Caco-2 (cell line): ENCODE measurements at regions not wholly inside any gene's neighbourhood (a gene's known extent, or its start where the extent isn't known, plus 50 kb on each side); places are given as distances from the start of the nearest gene placed in this dataset.

ENCODE experiments used
- BruUV-seq: library from RNA; stranded (reverse); fragments of 400-500 nt; replicated peaks from 2 replicates; lab custom pipeline; 2021; lab: Mats Ljungman, UMichigan
- CTCF ChIA-PET: fragments of 300-600 bp; sonication (Branson Sonifier 250); formaldehyde crosslinking; loops from one replicate; lab custom pipeline; 2022; ENCODE audit warnings: antibody characterized with exemption; lab: Charles Lee
- POLR2A ChIA-PET: fragments of 300-600 bp; sonication (Branson Sonifier 250); formaldehyde crosslinking; loops from one replicate; lab custom pipeline; 2022; ENCODE audit warnings: antibody characterized with exemption; lab: Charles Lee
- DNase-seq, 2 experiments: peaks; one replicate each; pipeline versions ENCODE4 v3.0.0 to v3.0.0-alpha.2; 2020 to 2022
- H3K27me3 ChIP-seq: replicated peaks from 2 replicates; pipeline ENCODE4 v1.6.0; 2011; ENCODE audit warnings: low read length; ENCODE audit not compliant: control insufficient read depth, insufficient read depth
- H3K36me3 ChIP-seq: 2 replicates; pipeline ENCODE4 v1.5.1; 2011; ENCODE audit warnings: low read length; ENCODE audit not compliant: control insufficient read depth, insufficient read depth
- H3K4me1 ChIP-seq: fragments of 250-450 bp; sonication (Bioruptor Pico); 2 replicates; pipeline ENCODE4 v1.5.1; 2020; ENCODE audit warnings: mild to moderate bottlenecking
- H3K4me3 ChIP-seq: 2 replicates; pipeline ENCODE4 v1.5.1; 2011; ENCODE audit warnings: low read depth, mild to moderate bottlenecking, control low read depth, low read length
- H3K9me3 ChIP-seq: fragments of 250-450 bp; sonication (Bioruptor Pico); 2 replicates; pipeline ENCODE4 v1.5.1; 2020; ENCODE audit warnings: mild to moderate bottlenecking, moderate library complexity
- H3K27ac Mint-ChIP-seq: one replicate; pipeline ENCODE4 v1.8.0; 2022; ENCODE audit warnings: mixed read lengths; ENCODE audit not compliant: unreplicated experiment
- H3K27me3 Mint-ChIP-seq: one replicate; pipeline ENCODE4 v1.8.0; 2022; ENCODE audit warnings: mixed read lengths; ENCODE audit not compliant: insufficient read depth, unreplicated experiment
- H3K36me3 Mint-ChIP-seq: one replicate; pipeline ENCODE4 v1.8.0; 2022; ENCODE audit warnings: mild to moderate bottlenecking, mixed read lengths; ENCODE audit not compliant: insufficient read depth, unreplicated experiment
- H3K4me1 Mint-ChIP-seq: one replicate; pipeline ENCODE4 v1.8.0; 2022; ENCODE audit warnings: low read depth, mixed read lengths; ENCODE audit not compliant: unreplicated experiment
- H3K4me3 Mint-ChIP-seq: one replicate; pipeline ENCODE4 v1.8.0; 2022; ENCODE audit warnings: mild to moderate bottlenecking, moderate library complexity, mixed read lengths; ENCODE audit not compliant: unreplicated experiment
- H3K9me3 Mint-ChIP-seq: one replicate; pipeline ENCODE4 v1.8.0; 2022; ENCODE audit warnings: mixed read lengths; ENCODE audit not compliant: unreplicated experiment
- CTCF ChIP-seq, 2 experiments: fragments of 200-600 bp in 1 of 2; IDR thresholded peaks; 1 replicate in 1 of 2; 2 replicates in 1 of 2; pipeline versions ENCODE4 v1.5.1 to v1.8.0; 2011 to 2022; ENCODE audit warnings: antibody characterized with exemption in 1 of 2, control low read depth in 1 of 2, inconsistent platforms in 1 of 2, low read depth in 1 of 2, low read length in 1 of 2, mild to moderate bottlenecking in 1 of 2, moderate library complexity in 1 of 2; ENCODE audit not compliant: insufficient read depth in 1 of 2, severe bottlenecking in 1 of 2, unreplicated experiment in 1 of 2
- intact Hi-C: fragments of 100-400 bp; cut with micrococcal nuclease; formaldehyde crosslinking; loops from one replicate; pipeline ENCODE4 v1.10.0; 2022; ENCODE audit not compliant: unreplicated experiment

- CTCF ChIA-PET = no interaction called here
- Mint-ChIP-seq H3K9me3 (no peaks in the 10 kb centered on the region), H3K27me3 (peaks cover 7% of the 10 kb centered on the region), H3K36me3 (no peaks in the 10 kb centered on the region), H3K27ac (no peak overlapping the region), H3K4me1 (no peaks in the 10 kb centered on the region), H3K4me3 (no peak overlapping the region)
- Histone ChIP-seq H3K27me3 (no peaks in the 10 kb centered on the region), H3K4me3 (no peak overlapping the region), H3K9me3 (no peaks in the 10 kb centered on the region), H3K4me1 (no peaks in the 10 kb centered on the region), H3K36me3 (no peaks in the 10 kb centered on the region)
- POLR2A ChIA-PET = no interaction called here
- no peak for DNase-seq
- intact Hi-C loops = no loop called here
- TF ChIP-seq CTCF (IDR thresholded peaks at IDR 0.05; ENCODE audit: insufficient read depth in 1 of 2, low read depth in 1 of 2, low read length in 1 of 2, severe bottlenecking in 1 of 2, unreplicated experiment in 1 of 2) = no peak
- BruUV-seq = no TSS peak
Observed at GRCh38 chr5:120926471-120926870, 462.4 kb downstream of the PRR16 start.

- Mint-ChIP-seq H3K4me3 (no peak overlapping the region), H3K27ac (no peak overlapping the region), H3K36me3 (no peaks in the 10 kb centered on the region), H3K9me3 (no peaks in the 10 kb centered on the region), H3K27me3 (peaks cover 9% of the 10 kb centered on the region), H3K4me1 (no peaks in the 10 kb centered on the region)
- no TSS peak for BruUV-seq
- no peak for TF ChIP-seq CTCF (IDR thresholded peaks at IDR 0.05; ENCODE audit: insufficient read depth in 1 of 2, low read depth in 1 of 2, low read length in 1 of 2, severe bottlenecking in 1 of 2, unreplicated experiment in 1 of 2)
- no peak for DNase-seq
- H3K27me3 ChIP-seq = no peaks in the 10 kb centered on the region
- ChIA-PET CTCF (no interaction called here), POLR2A (no interaction called here)
- no peaks in the 10 kb centered on the region for H3K9me3 ChIP-seq
- no peaks in the 10 kb centered on the region for H3K36me3 ChIP-seq
- H3K4me1 ChIP-seq = no peaks in the 10 kb centered on the region
- H3K4me3 ChIP-seq = no peak overlapping the region
- intact Hi-C loops = no loop called here
Observed at GRCh38 chr5:120927950-120928530, 463.9 kb downstream of the PRR16 start.

- ChIA-PET CTCF (no interaction called here), POLR2A (no interaction called here)
- BruUV-seq = no TSS peak
- H3K27ac Mint-ChIP-seq = no peak overlapping the region
- no peaks in the 10 kb centered on the region for H3K9me3 Mint-ChIP-seq
- intact Hi-C loops = no loop called here
- H3K4me1 Mint-ChIP-seq = no peaks in the 10 kb centered on the region
- Histone ChIP-seq H3K4me3 (no peak overlapping the region), H3K36me3 (no peaks in the 10 kb centered on the region), H3K4me1 (no peaks in the 10 kb centered on the region), H3K9me3 (no peaks in the 10 kb centered on the region), H3K27me3 (no peaks in the 10 kb centered on the region)
- H3K27me3 Mint-ChIP-seq = peaks cover 4% of the 10 kb centered on the region
- no peaks in the 10 kb centered on the region for H3K36me3 Mint-ChIP-seq
- no peak for TF ChIP-seq CTCF (IDR thresholded peaks at IDR 0.05; ENCODE audit: insufficient read depth in 1 of 2, low read depth in 1 of 2, low read length in 1 of 2, severe bottlenecking in 1 of 2, unreplicated experiment in 1 of 2)
- no peak overlapping the region for H3K4me3 Mint-ChIP-seq
- no peak for DNase-seq
Observed at GRCh38 chr5:120932480-120932879, 468.4 kb downstream of the PRR16 start.
